T-helper 1 cell (primary cell): ENCODE measurements at regions not wholly inside any gene's neighbourhood (a gene's known extent, or its start where the extent isn't known, plus 50 kb on each side); places are given as distances from the start of the nearest gene placed in this dataset.
"Not testable (repeated sequence)": the region's sequence is repeated elsewhere in the genome, so short reads cannot be mapped to it uniquely, and the experiment has no call there.

Source experiments
- DNase-seq, 5 donors: peaks; one replicate each; pipeline ENCODE4 v3.0.0-alpha.2; 2012 to 2020

GRCh38 chr2:239736358-239737143 lies 288.6 kb downstream of the NDUFA10 start:
- no peak for DNase-seq

- DNase-seq: no peak
Measured at GRCh38 chr2:239735829-239736357, 289.2 kb downstream of the NDUFA10 start.

- DNase-seq: no peak
Measured at GRCh38 chr2:239735131-239735828, 289.9 kb downstream of the NDUFA10 start.

- no peak for DNase-seq
Measured at GRCh38 chr2:239734436-239735005, 290.6 kb downstream of the NDUFA10 start.

GRCh38 chr2:239732666-239733010 lies 292.5 kb downstream of the NDUFA10 start:
- no peak for DNase-seq

DNA sequence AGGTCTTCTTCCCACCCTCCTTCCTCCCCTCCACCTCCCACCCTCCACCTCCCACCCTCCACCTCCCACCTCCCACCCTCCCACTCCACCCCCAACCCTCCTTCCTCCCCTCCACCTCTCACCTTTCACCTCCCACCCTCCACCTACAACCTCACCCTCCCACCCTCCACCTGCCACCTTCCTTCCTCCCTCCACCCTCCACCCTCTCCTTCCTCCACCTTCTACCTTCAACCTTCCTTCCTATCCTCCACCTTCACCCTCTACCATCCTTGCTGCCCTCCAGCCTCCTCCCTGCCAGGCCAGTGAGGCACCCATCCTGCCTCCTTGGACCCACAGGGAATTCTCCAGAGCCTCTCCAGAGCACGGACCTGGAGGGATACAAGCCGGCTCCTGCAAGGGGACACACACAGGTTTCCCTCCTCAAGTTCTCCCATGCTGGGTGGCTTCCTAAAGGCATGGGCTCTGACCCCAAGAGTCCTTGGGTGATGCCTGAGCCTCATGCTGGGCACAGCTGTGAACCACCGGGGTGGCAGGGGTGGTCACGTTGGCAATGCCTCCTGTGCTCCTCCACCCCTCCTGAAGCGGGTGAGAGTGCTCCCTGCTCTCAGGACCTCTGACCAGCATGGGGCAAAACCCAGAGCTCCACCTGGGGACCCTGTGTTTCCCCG lies 293.0 kb downstream of the NDUFA10 start:
- DNase-seq: no peak

- no peak for DNase-seq
Measured at GRCh38 chr2:239731422-239731821, 293.7 kb downstream of the NDUFA10 start.

DNA sequence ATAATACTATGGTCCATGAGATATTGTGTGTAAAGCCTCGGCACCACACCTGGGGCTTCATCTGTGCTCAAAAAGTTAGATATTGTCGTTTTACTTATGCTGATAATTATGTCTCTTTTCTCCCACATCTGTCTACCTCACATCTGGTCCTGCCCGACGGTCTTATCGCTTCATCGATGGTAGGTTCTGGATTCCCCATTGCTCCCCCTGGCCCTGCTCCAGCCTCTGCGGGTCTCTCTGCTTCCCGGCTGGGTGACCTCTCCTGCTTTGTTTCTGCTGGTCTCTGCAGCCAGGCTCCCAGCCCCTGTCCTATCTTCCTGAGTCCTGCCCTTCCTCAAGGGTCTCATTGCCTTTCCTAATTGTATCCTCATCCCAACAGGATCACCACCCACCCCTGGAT lies 294.2 kb downstream of the NDUFA10 start:
- no peak for DNase-seq

- DNase-seq: not testable (repeated sequence)
Measured at GRCh38 chr2:239730567-239730882, 294.6 kb downstream of the NDUFA10 start.

- no peak for DNase-seq
Measured at GRCh38 chr2:239729681-239730566, 295.2 kb downstream of the NDUFA10 start.

DNA sequence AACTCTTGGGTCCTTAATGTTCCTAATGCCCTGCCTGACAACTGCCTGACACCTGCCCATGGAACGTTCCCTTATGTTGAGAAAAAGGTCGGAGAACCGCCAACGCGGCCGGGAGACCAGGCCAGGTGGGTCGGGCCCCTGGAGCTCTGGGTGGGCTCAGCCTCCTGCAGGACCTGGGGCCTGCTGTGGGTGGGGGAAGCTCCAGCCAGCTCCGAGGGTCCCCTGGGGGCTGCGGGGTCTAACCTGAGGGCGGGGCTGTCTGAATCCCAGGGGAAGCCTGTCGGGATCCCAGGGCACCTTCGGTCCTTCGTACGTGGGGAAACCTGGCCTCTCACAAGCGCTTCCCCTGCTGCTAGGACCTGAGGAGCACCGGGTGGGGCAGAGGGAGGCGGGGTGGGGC lies 296.0 kb downstream of the NDUFA10 start:
- DNase-seq: no peak

GRCh38 chr2:239728751-239729150 lies 296.4 kb downstream of the NDUFA10 start:
- no peak for DNase-seq

DNA sequence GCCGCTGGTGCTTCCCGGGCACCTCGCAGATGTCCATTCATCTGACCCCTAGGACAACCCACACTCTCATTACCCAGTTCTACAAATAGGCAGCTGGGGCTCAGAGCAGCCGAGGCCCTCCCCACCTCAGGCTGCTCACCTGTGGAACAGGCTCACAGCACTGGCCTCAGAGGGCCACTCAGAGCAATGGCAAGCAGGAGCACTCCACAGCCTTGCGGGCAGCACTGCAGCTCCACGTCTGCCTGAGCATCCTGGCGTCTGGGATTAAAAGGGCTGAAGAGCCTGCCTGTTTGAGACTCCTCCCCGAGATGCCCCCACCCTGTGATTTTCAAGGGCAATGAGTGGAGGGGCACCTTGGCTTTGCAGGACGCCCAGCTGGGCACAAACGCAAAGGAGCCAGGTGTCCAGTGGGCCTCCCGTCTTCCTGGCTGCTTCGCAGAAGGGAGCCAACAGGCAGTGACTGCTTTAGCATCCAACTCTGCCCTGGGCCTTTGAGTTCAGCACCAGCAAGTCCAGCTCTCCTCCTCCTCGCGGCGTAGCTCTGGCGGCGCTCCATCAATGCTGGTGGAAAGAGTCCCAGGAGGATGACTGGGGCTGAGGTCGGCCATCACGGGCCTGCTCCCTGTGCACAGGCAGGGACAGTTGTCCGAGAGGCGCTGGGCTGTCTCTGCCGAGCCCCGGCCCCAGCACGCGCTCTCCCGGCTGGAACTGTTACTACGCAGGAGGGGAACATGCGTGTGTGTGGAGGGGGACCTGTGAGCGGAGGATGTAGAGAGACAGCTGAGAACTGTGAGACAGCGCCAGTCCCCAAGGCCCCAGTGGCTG lies 297.2 kb downstream of the NDUFA10 start:
- no peak for DNase-seq

GRCh38 chr2:239727182-239727775 lies 297.9 kb downstream of the NDUFA10 start:
- DNase-seq: no peak

- no peak for DNase-seq
Measured at GRCh38 chr2:239726631-239727181, 298.4 kb downstream of the NDUFA10 start.

DNA sequence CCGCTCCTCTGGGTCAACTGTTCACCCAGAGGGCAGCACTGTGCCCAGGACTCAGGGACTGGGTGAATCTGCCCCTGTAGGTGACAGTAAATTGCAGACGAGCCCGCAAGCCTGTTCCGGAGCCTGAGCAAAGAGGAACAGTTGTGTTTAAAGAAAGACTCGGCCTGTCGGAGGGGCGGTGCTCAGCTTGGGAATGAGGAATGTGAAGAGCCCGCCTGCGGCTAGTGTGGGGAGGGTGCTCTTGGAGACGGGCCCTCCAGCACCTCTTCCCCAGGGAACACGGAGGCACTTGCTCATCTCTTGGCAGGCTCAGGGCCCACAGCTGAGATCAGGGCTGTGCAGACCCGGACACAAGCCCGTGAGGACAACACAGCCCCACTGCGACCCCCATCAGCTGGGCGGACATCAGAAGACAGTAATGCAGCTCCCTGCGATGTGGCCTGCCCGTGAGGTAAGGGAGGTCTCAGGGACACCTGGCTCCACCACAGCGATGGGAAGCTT lies 299.0 kb downstream of the NDUFA10 start:
- DNase-seq: peak in 1 of 5 donors; percentile 5

- peak in 1 of 5 donors; percentile 6 for DNase-seq
Measured at GRCh38 chr2:239725551-239725890, 299.6 kb downstream of the NDUFA10 start.

DNA sequence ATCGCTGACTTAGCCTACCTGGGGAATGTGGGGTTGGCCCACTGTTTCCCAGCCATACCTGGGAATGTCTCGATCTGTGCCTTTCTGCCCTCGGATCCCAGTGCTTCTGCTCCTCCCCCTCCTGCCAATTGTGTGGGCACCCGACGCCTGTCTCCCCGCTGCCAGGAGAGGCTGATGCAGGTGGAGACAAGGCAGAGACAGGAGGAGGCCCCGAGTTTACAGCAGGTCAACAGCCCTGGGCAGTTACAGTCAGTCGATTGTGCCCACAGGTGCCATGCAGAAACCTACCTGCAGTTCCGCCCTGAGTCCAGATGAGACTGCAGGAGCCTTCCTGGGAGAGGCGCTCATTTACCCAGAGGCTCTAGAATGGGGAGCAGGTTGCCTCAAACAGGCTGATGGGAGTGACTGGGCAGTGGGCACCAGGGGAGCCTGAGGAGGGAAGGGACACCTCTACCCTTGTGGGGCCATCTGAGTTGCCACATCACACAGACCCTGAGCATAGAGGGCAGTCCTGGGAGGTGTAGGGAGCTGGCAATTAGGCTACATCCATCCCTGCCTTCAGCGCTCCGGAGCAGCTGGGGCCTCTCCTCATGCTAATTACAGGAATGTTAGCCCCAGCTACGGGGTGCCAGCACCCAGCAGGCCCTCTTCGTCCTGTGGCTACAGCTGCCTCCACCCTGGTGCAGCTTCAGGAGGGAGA lies 300.1 kb downstream of the NDUFA10 start:
- DNase-seq: peak in 1 of 5 donors; percentile 2

DNA sequence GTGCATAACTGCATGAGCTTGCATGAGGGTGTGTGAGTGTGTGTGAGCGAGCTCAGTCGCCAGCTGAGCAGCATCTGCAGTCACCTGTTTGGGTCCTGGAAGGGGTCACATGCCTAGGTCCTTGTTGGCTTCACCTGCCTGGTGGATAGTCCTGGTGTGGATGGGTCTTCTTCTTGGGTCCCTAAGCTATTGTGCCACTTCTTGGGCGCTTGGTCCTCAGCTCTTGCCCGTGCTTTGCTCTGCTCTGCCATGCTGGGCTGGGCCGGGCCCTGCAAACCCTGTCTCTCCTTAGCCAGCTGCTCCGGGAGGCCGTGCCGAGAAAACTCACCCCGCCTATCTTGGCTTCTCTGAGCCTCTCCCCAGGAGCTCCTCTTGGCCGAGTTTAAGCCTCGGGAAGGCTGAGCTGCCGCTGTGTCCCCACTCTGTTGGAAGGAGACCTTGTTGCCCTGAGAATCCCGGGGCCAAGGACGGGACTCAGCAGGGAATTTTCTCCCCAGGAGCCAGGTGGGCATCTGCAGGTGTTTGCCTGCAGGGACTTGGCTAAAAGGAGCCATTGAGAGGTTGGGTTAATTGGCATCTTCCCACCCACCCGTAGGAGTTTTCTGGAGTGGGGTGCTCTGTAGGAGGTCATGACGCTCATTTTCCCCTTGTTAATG lies 300.8 kb downstream of the NDUFA10 start:
- peak in 1 of 5 donors; percentile 3 for DNase-seq
